ENCODE measurements at regions not wholly inside any gene's neighbourhood (a gene's known extent, or its start where the extent isn't known, plus 50 kb on each side); places are given as distances from the start of the nearest gene placed in this dataset.

- no peaks in the 10 kb centered on the region for H3K4me1 ChIP-seq (ENCODE audit: insufficient read depth)
- TF ChIP-seq ETS1 (IDR thresholded peaks at IDR 0.05), result no peak
- no peak for ATAC-seq
- no peak overlapping the region for H3K27ac ChIP-seq (ENCODE audit: low read depth)
- no peak overlapping the region for H3K4me2 ChIP-seq
- no peaks in the 10 kb centered on the region for H3F3A ChIP-seq (replicated peaks; ENCODE audit: low read depth)
- no peak overlapping the region for H3K4me3 ChIP-seq
- no peak overlapping the region for H3K27ac Mint-ChIP-seq
- H3K36me3 ChIP-seq (ENCODE audit: insufficient read depth), result no peaks in the 10 kb centered on the region
- peaks cover 4% of the 10 kb centered on the region for H3K27me3 Mint-ChIP-seq (ENCODE audit: insufficient read depth, low read depth, poor library complexity)
- DNase-seq (ENCODE audit: low spot score), result no peak
- no peak overlapping the region for H2AFZ ChIP-seq
- no peaks in the 10 kb centered on the region for H4K20me1 ChIP-seq (replicated peaks; ENCODE audit: insufficient read depth)
- no peak overlapping the region for H3K4me3 Mint-ChIP-seq
- H3K36me3 Mint-ChIP-seq (ENCODE audit: low read depth), result peaks cover 45% of the 10 kb centered on the region
- no peaks in the 10 kb centered on the region for H3K27me3 ChIP-seq (ENCODE audit: insufficient read depth)
- H3K79me2 ChIP-seq (replicated peaks; ENCODE audit: insufficient read depth), result no peaks in the 10 kb centered on the region
- H3K9me3 Mint-ChIP-seq, result peaks cover 100% of the 10 kb centered on the region
- no peaks in the 10 kb centered on the region for H3K9me2 ChIP-seq (ENCODE audit: insufficient read depth)
- no peaks in the 10 kb centered on the region for H3K4me1 Mint-ChIP-seq
Measured at GRCh38 chr7:68348401-68348800, 1249.9 kb upstream of the AUTS2 start.

- no peaks in the 10 kb centered on the region for H3K27me3 ChIP-seq (ENCODE audit: insufficient read depth)
- no peak for DNase-seq (ENCODE audit: low spot score)
- Mint-ChIP-seq H3K4me3 (no peak overlapping the region), H3K9me3 (peaks cover 98% of the 10 kb centered on the region), H3K4me1 (no peaks in the 10 kb centered on the region), H3K27ac (no peak overlapping the region), H3K36me3 (ENCODE audit: low read depth) (peaks cover 56% of the 10 kb centered on the region), H3K27me3 (ENCODE audit: insufficient read depth, low read depth, poor library complexity) (peaks cover 1% of the 10 kb centered on the region)
- ATAC-seq, result no peak
- no peak overlapping the region for H2AFZ ChIP-seq
- H3K4me3 ChIP-seq, result no peak overlapping the region
- no peak overlapping the region for H3K27ac ChIP-seq (ENCODE audit: low read depth)
- H3K4me2 ChIP-seq, result no peak overlapping the region
- H3K79me2 ChIP-seq (replicated peaks; ENCODE audit: insufficient read depth), result no peaks in the 10 kb centered on the region
- no peaks in the 10 kb centered on the region for H4K20me1 ChIP-seq (replicated peaks; ENCODE audit: insufficient read depth)
- H3K4me1 ChIP-seq (ENCODE audit: insufficient read depth), result no peaks in the 10 kb centered on the region
- H3F3A ChIP-seq (replicated peaks; ENCODE audit: low read depth), result no peaks in the 10 kb centered on the region
- no peaks in the 10 kb centered on the region; the same call in 1 of the 2 replicates for H3K36me3 ChIP-seq (ENCODE audit: insufficient read depth)
- TF ChIP-seq REST (IDR thresholded peaks at IDR 0.05; ENCODE audit: unreplicated experiment) (no peak), NANOG (IDR thresholded peaks at IDR 0.05; ENCODE audit: borderline replicate concordance) (no peak), POLR2AphosphoS5 (IDR thresholded peaks at IDR 0.05; ENCODE audit: low read depth) (no peak), STAT1 (IDR thresholded peaks at IDR 0.05; ENCODE audit: unreplicated experiment) (no peak), JUNB (IDR thresholded peaks at IDR 0.05; ENCODE audit: unreplicated experiment) (no peak), EZH2 (IDR thresholded peaks at IDR 0.05; ENCODE audit: low read depth, unreplicated experiment) (no peak), ZNF331 (CRISPR knock-in tag; IDR thresholded peaks at IDR 0.05; ENCODE audit: low read depth) (no peak), ZNF462 (CRISPR knock-in tag; IDR thresholded peaks at IDR 0.05) (no peak)
- H3K9me2 ChIP-seq (ENCODE audit: insufficient read depth), result no peaks in the 10 kb centered on the region
Measured at GRCh38 chr7:68362745-68363518, 1235.3 kb upstream of the AUTS2 start.
